HG03460 (cell line): ENCODE measurements at regions not wholly inside any gene's neighbourhood (a gene's known extent, or its start where the extent isn't known, plus 50 kb on each side); places are given as distances from the start of the nearest gene placed in this dataset.

Experiments used
- ATAC-seq: cut with Tn5 transposase; IDR thresholded peaks from one replicate; pipeline ENCODE4 v1.9.1; 2021; ENCODE audit not compliant: unreplicated experiment

- no peak for ATAC-seq
Measured at GRCh38 chr7:112887976-112888375, 97.8 kb upstream of the TMEM168 start.

- ATAC-seq: no peak
Measured at GRCh38 chr7:112887337-112887736, 97.1 kb upstream of the TMEM168 start.

GRCh38 chr7:112886208-112886607 lies 96.0 kb upstream of the TMEM168 start:
- ATAC-seq: no peak

GRCh38 chr7:112882991-112883390 lies 92.8 kb upstream of the TMEM168 start:
- no peak for ATAC-seq

- ATAC-seq: no peak
Measured at GRCh38 chr7:112882511-112882910, 92.3 kb upstream of the TMEM168 start.

- no peak for ATAC-seq
Measured at GRCh38 chr7:112882022-112882421, 91.8 kb upstream of the TMEM168 start.

GRCh38 chr7:112880818-112881418 lies 90.7 kb upstream of the TMEM168 start:
- ATAC-seq: no peak

GRCh38 chr7:112877691-112878460 lies 87.7 kb upstream of the TMEM168 start:
- ATAC-seq: no peak

GRCh38 chr7:112876877-112877276 lies 86.7 kb upstream of the TMEM168 start:
- ATAC-seq: no peak

GRCh38 chr7:112874909-112875308 lies 84.7 kb upstream of the TMEM168 start:
- no peak for ATAC-seq

- peak; percentile 50 for ATAC-seq
Measured at GRCh38 chr7:112873831-112874553, 83.8 kb upstream of the TMEM168 start.

GRCh38 chr7:112869111-112869774 lies 79.0 kb upstream of the TMEM168 start:
- no peak for ATAC-seq

GRCh38 chr7:112868609-112869008 lies 78.4 kb upstream of the TMEM168 start:
- no peak for ATAC-seq

- peak; percentile 100 for ATAC-seq
Measured at GRCh38 chr7:112866424-112866823, 76.2 kb upstream of the TMEM168 start.

GRCh38 chr7:112864380-112864779 lies 74.2 kb upstream of the TMEM168 start:
- no peak for ATAC-seq

- no peak for ATAC-seq
Measured at GRCh38 chr7:112858838-112859237, 68.6 kb upstream of the TMEM168 start.

GRCh38 chr7:112855227-112855626 lies 65.0 kb upstream of the TMEM168 start:
- no peak for ATAC-seq

- ATAC-seq: no peak
Measured at GRCh38 chr7:112854169-112854568, 64.0 kb upstream of the TMEM168 start.

- ATAC-seq: no peak
Measured at GRCh38 chr7:112853422-112853821, 63.2 kb upstream of the TMEM168 start.

GRCh38 chr7:112843151-112843550 lies 53.0 kb upstream of the TMEM168 start:
- ATAC-seq: no peak
